Stomach (tissue), 4 donors: ENCODE measurements at regions not wholly inside any gene's neighbourhood (a gene's known extent, or its start where the extent isn't known, plus 50 kb on each side); places are given as distances from the start of the nearest gene placed in this dataset.

ENCODE experiments used
- EP300 ChIP-seq: sonication (generic); formaldehyde crosslinking; IDR thresholded peaks from one replicate; pipeline ENCODE4 v1.6.1; 2017; ENCODE audit warnings: antibody characterized with exemption
- POLR2A ChIP-seq, 4 donors: fragments of 450-650 bp; IDR thresholded peaks; one replicate each; pipeline ENCODE4 v1.6.1; 2016; ENCODE audit warnings: antibody characterized with exemption in 4 of 4, control low read depth in 2 of 4, mild to moderate bottlenecking in 1 of 4, moderate library complexity in 1 of 4
- POLR2AphosphoS5 ChIP-seq, 3 donors: sonication (generic); formaldehyde crosslinking; IDR thresholded peaks; one replicate each; pipeline ENCODE4 v1.6.1; 2016; ENCODE audit warnings: antibody characterized with exemption in 3 of 3
- TF ChIP-seq, protein P1 (sequence below), 7 experiments: fragments of 450-650 bp in 4 of 7; fragments of 200-600 bp in 3 of 7; sonication (generic) in 3 of 7; IDR thresholded peaks; one replicate each; pipeline ENCODE4 v1.5.1; 2016 to 2019; ENCODE audit warnings: antibody characterized with exemption in 7 of 7, control low read depth in 2 of 7, mild to moderate bottlenecking in 1 of 7

DNA sequence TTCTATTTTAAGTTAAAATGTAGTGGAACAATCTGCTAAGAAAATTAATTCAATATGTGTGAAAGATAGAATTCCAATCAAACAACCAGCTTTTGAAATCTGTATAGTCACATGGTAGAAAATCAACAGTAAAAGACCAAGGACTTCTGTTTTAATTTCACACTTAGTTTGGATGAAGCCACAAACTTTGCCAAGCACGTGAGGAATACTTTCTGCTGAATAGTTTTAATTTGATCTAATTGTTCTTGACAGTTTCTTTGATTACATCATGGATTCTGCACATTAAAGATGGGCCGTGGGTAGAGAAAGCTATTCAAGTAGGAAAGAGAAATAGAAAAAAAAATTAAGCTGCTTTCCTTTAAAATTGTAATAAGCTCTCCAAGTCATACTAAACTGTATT, 137.9 kb upstream of the FAM241A start:
- no peak for TF ChIP-seq POLR2A (IDR thresholded peaks at IDR 0.05)
- TF ChIP-seq POLR2AphosphoS5 (IDR thresholded peaks at IDR 0.05), result no peak
- TF ChIP-seq, protein P1, sequence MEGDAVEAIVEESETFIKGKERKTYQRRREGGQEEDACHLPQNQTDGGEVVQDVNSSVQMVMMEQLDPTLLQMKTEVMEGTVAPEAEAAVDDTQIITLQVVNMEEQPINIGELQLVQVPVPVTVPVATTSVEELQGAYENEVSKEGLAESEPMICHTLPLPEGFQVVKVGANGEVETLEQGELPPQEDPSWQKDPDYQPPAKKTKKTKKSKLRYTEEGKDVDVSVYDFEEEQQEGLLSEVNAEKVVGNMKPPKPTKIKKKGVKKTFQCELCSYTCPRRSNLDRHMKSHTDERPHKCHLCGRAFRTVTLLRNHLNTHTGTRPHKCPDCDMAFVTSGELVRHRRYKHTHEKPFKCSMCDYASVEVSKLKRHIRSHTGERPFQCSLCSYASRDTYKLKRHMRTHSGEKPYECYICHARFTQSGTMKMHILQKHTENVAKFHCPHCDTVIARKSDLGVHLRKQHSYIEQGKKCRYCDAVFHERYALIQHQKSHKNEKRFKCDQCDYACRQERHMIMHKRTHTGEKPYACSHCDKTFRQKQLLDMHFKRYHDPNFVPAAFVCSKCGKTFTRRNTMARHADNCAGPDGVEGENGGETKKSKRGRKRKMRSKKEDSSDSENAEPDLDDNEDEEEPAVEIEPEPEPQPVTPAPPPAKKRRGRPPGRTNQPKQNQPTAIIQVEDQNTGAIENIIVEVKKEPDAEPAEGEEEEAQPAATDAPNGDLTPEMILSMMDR (IDR thresholded peaks at IDR 0.05), result no peak
- TF ChIP-seq EP300, result no peak
